ENCODE measurements at regions not wholly inside any gene's neighbourhood (a gene's known extent, or its start where the extent isn't known, plus 50 kb on each side); places are given as distances from the start of the nearest gene placed in this dataset.
"Not testable (repeated sequence)": the region's sequence is repeated elsewhere in the genome, so short reads cannot be mapped to it uniquely, and the experiment has no call there.

DNA sequence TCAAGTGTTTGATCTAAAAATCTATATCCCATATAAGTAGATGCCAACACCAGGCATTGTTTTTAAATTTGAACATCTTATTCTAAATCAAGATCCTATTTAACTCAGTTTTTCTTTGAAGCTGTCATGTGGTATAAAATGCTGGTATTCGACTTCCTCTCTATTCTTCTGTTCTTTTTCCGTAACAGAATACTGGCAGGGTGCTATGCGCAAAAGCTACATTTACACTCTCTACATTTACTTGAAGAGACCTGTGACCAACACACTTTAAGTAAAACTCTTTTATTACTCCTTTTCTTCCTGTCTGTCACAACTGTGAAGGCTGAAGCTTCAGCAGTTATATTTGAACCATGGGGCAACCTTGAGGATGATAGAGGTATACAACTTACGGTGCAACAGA lies 612.8 kb downstream of the C4orf33 start:
- peak in 1 of 6 experiments; percentile 16 for DNase-seq

DNA sequence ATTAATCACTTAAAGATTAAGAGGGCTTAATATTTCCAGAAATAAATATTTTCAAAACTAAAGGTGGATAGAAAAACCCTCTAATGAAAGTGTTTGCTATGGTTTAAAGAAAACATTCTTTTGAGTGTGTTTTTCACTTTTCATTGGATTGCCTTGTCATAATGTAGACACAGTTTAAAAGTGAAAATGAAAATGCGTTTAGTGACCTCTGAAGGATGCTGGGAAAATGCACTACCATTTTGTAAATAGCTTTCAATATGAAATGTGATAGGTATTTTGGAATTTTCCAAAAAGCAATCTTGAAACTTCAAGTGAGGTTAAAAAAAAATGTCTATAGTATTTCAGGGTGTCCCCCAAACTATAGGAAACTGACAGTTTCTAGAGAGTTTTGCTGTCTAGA lies 642.2 kb downstream of the C4orf33 start:
- DNase-seq, result no peak

GRCh38 chr4:129747756-129748155 lies 651.8 kb downstream of the C4orf33 start:
- DNase-seq, result no peak

DNA sequence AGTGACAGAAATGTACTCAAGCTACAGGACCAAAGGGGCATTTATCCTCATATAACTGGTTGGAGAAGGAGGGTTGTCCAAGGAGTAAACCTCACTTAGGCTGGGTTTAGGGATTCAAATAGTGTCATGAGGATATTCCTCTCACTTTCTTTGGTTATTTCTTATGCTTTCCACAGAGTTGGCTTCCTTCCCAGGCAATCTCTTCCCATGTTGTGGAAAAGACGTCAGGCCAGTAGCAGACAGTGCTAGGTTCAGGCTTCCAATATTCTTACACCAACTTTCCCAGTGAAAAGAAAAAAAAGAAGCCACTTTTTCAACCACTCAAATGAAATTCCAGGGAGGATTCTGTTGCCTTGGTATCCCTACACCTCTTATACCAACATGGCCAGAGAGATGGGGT lies 653.0 kb downstream of the C4orf33 start:
- DNase-seq, result no peak

GRCh38 chr4:129751646-129752045 lies 655.7 kb downstream of the C4orf33 start:
- no peak for DNase-seq

- DNase-seq, result no peak
These were observed 687.6 kb downstream of the C4orf33 start for GRCh38 chr4:129783596-129783995.

DNA sequence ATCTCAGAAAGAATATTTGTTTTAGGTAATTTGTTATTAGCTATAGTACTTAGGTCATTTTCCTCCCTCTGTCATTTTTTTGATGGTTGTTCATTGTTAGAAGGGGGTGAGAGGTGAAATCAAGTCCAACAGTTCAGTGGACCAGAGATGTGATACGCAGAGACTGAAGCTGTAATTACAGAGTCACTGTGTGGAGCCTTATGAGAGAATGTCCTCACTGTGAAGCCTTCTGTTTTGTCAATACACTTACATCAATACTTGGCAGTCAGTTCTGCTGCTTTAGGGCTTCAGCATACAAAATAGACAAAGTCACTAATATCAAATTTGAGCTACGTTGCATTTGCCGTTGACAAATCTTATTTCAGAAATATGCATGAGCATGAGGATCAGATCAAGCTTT lies 692.5 kb downstream of the C4orf33 start:
- no peak for DNase-seq

DNA sequence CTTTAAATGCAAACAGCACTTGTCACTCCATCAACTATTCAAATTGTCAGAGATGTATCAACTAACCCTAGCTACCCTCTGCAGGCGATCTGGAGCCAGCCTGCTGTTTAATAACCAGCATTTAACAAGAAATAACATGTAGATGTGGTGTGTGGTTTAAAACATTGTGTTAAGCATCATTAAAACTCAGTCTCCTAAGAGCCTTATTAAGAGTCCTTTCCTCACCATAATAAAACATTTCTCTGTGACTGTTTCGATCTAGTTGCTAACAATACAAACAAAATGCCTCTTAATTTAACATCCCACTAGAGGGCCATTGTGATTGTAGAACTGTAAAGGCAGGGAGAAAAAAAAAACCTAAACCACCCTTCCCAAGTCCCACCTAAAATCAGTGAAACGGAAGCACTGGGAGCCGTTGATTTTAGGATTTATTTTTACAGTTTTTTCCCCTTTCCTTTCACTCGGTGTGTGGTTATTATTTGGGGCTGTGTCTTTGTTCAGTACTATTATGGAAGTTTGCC lies 708.6 kb downstream of the C4orf33 start:
- DNase-seq, result no peak

- no peak for DNase-seq
These were observed 711.0 kb downstream of the C4orf33 start for GRCh38 chr4:129806986-129807385.

DNA sequence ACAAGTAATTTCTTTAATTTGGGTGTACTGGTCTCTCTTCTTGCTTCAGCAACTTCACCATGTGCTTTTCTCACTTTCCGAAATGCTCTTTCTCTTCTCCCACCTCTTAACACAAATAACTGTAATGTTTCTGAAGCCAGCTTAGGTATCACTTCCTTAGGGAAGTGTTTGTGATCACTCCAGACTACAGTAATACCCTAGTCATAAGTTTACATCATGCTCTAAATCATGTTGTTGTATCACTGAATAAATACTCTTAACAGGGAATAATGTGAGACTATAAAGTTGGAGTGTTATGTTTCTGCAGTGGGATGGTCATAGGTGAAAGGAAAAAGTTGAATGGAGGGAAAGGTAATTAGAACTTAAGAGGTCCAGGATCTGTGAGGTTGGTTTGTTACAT lies 712.3 kb downstream of the C4orf33 start:
- DNase-seq, result no peak

DNA sequence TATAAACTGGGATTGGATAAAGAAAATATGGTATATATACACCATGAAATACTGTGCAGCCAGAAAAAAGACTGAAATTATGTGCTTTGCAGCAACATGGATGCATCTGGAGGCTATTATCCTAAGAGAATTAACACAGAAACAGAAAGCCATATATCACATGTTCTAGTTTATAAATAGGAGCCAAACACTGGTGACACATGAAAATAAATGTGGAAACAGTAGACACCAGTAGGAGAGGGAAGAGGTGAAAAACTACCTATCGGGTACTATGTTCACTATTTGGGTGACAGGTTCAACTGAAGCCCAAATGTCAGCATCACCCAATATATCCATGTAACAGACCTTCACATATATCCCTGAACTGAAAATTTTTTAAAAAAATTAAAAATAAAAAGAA lies 725.1 kb downstream of the C4orf33 start:
- no peak for DNase-seq

GRCh38 chr4:129821963-129822362 lies 726.0 kb downstream of the C4orf33 start:
- DNase-seq, result no peak

GRCh38 chr4:129822701-129823100 lies 726.7 kb downstream of the C4orf33 start:
- DNase-seq, result no peak

DNA sequence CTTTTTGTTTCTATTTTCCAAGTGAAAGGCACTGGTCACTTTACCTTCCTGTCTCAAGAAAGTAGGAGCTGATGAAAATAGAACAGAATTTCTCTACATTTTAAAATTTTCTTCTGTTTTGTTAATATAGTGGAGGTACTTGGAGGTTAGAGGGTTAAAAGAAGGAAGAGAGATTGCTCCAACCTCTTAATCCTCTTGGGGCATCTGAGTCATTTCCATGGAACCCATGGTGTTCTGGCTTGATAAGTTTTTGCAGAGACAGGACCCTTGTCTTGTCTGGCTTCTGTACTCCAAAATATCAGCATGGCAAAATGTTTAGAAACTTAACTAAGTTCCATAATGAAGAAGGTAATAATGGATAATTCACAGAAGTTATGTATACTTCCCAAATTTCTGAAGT lies 727.2 kb downstream of the C4orf33 start:
- no peak for DNase-seq

DNA sequence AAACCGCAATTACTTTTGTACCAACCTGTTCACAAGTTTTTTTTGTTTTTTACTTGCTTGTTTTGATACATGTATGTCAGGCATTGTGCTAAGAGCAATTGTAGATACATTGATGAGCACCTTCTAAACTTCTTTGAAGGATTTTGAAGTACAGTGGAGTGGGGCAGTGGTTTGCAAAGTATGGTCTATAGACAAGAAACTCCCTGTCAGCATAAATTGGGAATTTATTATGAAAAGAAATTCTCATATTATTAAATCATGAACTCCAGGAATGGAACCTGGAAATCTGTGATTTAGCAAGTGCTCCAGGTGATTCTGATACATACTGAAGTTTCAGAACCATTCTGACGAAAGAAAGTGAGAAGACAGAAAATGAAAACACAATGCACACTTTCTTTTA lies 733.4 kb downstream of the C4orf33 start:
- no peak for DNase-seq

DNA sequence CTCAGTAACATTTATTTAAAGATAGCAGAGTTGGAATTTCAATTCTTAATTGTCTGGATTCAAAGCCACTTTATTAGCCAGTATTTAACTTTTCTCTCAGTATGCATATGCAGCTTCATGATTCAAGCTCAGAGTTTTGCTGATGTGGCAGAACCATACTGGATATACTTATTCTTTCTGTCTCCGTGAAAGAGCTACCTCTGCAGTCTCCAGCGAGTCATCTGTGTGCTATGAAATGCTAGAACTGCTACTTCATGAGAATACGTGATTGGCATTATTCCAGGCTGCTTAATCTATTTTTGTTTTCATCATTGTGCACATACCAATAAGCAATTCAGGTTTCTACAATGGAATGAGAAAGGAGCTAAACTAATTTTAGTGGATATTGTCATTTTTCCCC lies 743.7 kb downstream of the C4orf33 start:
- DNase-seq, result no peak

- no peak for DNase-seq
These were observed 746.1 kb downstream of the C4orf33 start for GRCh38 chr4:129842096-129842495.

- no peak for DNase-seq
These were observed 756.5 kb downstream of the C4orf33 start for GRCh38 chr4:129852434-129852833.

- DNase-seq, result not testable (repeated sequence)
These were observed 757.9 kb downstream of the C4orf33 start for GRCh38 chr4:129853685-129854467.

GRCh38 chr4:129862461-129862860 lies 766.5 kb downstream of the C4orf33 start:
- DNase-seq, result no peak

DNA sequence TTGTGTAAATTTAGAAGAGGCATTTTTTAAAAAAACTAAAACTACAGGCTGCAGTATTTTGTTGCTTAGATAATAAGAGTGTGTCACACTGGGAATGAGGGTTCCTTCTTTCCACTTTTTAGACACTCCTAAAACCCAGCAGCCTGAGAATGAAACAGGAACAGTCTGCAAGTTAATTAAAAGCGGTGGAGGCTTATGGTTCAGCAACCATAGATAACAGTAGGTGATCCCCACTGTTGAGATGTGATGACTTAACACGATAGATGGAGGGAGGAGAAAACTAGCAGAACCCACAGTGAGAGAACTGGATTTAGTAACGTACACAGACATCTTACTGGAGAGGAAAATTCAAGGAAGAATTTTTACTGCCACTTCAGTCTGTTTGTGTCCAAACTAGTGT lies 767.3 kb downstream of the C4orf33 start:
- no peak for DNase-seq

DNA sequence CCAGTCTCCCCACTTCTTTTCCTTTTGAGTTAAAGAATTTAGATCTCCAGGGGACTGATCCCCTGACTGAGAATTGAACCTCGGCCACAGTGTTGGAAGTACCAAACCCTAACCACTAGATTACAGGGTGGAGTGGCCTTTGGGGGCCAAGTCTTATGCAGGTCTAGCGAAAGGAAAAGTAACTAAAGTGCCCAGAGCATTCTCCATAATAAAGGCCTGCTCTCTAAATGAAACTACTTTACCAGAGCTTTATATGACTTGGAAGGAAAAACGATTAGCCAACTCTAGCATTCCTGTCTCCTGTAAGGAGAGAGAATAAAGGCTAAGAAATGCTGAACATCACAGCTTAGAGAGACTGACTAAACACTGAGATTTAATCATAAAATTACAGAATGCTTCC lies 788.0 kb downstream of the C4orf33 start:
- no peak for DNase-seq

GRCh38 chr4:129897111-129897510 lies 801.2 kb downstream of the C4orf33 start:
- DNase-seq, result no peak

DNA sequence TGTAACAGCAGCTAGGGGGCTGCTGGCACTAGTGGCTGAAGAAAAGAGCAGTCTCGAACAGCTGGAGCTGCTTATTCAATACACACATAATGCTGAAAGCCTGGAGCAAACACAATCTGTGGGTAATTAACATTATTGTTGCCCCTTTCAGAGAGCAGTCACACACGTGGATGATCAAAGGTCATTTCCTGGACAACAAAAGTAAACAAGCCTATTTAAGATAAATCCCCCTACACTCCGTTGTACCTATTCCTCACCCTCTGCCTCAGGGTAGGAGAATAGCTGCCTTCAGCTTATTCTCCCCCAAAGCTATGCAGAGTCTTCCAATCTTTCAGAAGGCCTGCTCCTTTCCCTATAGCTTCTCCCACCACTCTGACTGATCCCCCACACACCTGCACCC lies 803.9 kb downstream of the C4orf33 start:
- no peak for DNase-seq

DNA sequence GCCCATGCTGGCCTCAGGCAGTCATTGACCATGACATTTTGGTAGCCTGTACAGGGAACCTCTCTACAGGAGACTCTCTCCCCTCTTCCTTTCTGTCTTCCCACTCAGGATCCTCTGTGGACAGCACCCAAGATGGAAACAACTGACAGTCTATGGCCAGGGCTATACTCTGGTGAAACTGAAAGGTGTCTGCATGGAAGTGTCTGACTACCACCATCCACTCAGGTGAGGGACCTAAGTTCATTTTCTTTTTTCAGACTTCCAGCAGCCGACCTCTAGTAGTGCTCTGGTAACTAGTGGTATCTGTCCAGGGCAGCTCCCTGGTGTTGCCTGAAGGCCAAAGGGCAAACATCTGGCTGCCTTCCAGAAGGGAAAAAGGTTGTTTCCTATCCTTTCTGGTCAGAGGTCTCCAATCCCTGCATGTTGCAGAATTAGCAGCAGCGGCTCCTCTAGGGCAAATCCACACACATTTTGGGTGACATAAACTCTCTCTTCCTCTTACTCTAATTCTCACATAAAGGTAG lies 804.5 kb downstream of the C4orf33 start:
- no peak for DNase-seq
